OCI-LY7 (cell line): ENCODE measurements at regions not wholly inside any gene's neighbourhood (a gene's known extent, or its start where the extent isn't known, plus 50 kb on each side); places are given as distances from the start of the nearest gene placed in this dataset.

Source experiments
- BruUV-seq: library from RNA; stranded (reverse); fragments of 400-500 nt; replicated peaks from 2 replicates; lab custom pipeline; 2021; lab: Mats Ljungman, UMichigan
- CTCF ChIA-PET: fragments of 300-600 bp; sonication (Branson Sonifier 250); formaldehyde crosslinking; loops from one replicate; lab custom pipeline; 2022; ENCODE audit warnings: antibody characterized with exemption; ENCODE audit not compliant: unreplicated experiment; lab: Charles Lee
- POLR2A ChIA-PET: fragments of 300-600 bp; sonication (Branson Sonifier 250); formaldehyde crosslinking; loops from one replicate; lab custom pipeline; 2022; ENCODE audit warnings: antibody characterized with exemption; lab: Charles Lee
- DNase-seq: peaks from one replicate; pipeline ENCODE4 v3.0.0-alpha.2; 2015; ENCODE audit warnings: low spot score
- H2AFZ ChIP-seq: fragments of 200-600 bp; sonication (generic), shearing (Covaris generic); 2 replicates; pipeline ENCODE4 v1.6.1; 2014; ENCODE audit warnings: mild to moderate bottlenecking, antibody characterized with exemption, low read length, moderate library complexity
- H3K27ac ChIP-seq: fragments of 200-600 bp; sonication (generic); 2 replicates; pipeline ENCODE4 v1.5.1; 2014; ENCODE audit warnings: mixed run types, low read depth, mild to moderate bottlenecking, moderate library complexity, low read length, inconsistent platforms; ENCODE audit not compliant: poor library complexity, severe bottlenecking
- H3K36me3 ChIP-seq: fragments of 200-600 bp; sonication (generic); 2 replicates; pipeline ENCODE4 v1.6.1; 2014; ENCODE audit warnings: mild to moderate bottlenecking, antibody characterized with exemption, low read length, moderate library complexity, mixed read lengths; ENCODE audit not compliant: insufficient read depth
- H3K4me1 ChIP-seq: fragments of 200-600 bp; sonication (generic); 2 replicates; pipeline ENCODE4 v1.5.1; 2014; ENCODE audit warnings: mild to moderate bottlenecking, low read length; ENCODE audit not compliant: insufficient read depth, poor library complexity, severe bottlenecking
- H3K4me2 ChIP-seq: fragments of 200-600 bp; sonication (generic); 2 replicates; pipeline ENCODE4 v1.6.1; 2014; ENCODE audit warnings: mild to moderate bottlenecking, low read length
- H3K4me3 ChIP-seq: fragments of 200-600 bp; sonication (generic); 2 replicates; pipeline ENCODE4 v1.5.1; 2014; ENCODE audit warnings: mild to moderate bottlenecking, low read depth, low read length; ENCODE audit not compliant: poor library complexity, severe bottlenecking
- H3K79me2 ChIP-seq: fragments of 200-600 bp; sonication (generic); 2 replicates; pipeline ENCODE4 v1.6.1; 2016; ENCODE audit warnings: low read depth, mild to moderate bottlenecking, low read length, moderate library complexity, mixed read lengths; ENCODE audit not compliant: insufficient read depth
- H3K9me2 ChIP-seq: fragments of 200-600 bp; sonication (generic); 2 replicates; pipeline ENCODE4 v1.6.1; 2016; ENCODE audit warnings: mild to moderate bottlenecking, low read length, mixed read lengths; ENCODE audit not compliant: insufficient read depth
- H3K9me3 ChIP-seq: fragments of 200-600 bp; sonication (generic); 2 replicates; pipeline ENCODE4 v1.6.1; 2014; ENCODE audit warnings: mild to moderate bottlenecking, mixed run types, low read length, mixed read lengths
- H4K20me1 ChIP-seq: fragments of 200-600 bp; sonication (generic); 2 replicates; pipeline ENCODE4 v1.6.1; 2014; ENCODE audit warnings: mild to moderate bottlenecking, antibody characterized with exemption, low read length, moderate library complexity, mixed read lengths; ENCODE audit not compliant: insufficient read depth
- CTCF ChIP-seq: fragments of 200-600 bp; sonication (generic); conservative IDR thresholded peaks from 2 replicates; pipeline ENCODE4 v1.5.1; 2014; ENCODE audit warnings: mild to moderate bottlenecking, antibody characterized with exemption, low read length, moderate library complexity, mixed read lengths
- EZH2phosphoT487 ChIP-seq: fragments of 200-600 bp; sonication (generic); IDR thresholded peaks from 2 replicates; pipeline ENCODE4 v1.6.1; 2018; ENCODE audit warnings: low read depth, borderline replicate concordance, mild to moderate bottlenecking, mixed run types, antibody characterized with exemption, low read length, moderate library complexity, mixed read lengths
- intact Hi-C: fragments of 100-400 bp; cut with micrococcal nuclease; formaldehyde crosslinking; loops from one replicate; pipeline ENCODE4 v1.10.0; 2022; ENCODE audit not compliant: unreplicated experiment

DNA sequence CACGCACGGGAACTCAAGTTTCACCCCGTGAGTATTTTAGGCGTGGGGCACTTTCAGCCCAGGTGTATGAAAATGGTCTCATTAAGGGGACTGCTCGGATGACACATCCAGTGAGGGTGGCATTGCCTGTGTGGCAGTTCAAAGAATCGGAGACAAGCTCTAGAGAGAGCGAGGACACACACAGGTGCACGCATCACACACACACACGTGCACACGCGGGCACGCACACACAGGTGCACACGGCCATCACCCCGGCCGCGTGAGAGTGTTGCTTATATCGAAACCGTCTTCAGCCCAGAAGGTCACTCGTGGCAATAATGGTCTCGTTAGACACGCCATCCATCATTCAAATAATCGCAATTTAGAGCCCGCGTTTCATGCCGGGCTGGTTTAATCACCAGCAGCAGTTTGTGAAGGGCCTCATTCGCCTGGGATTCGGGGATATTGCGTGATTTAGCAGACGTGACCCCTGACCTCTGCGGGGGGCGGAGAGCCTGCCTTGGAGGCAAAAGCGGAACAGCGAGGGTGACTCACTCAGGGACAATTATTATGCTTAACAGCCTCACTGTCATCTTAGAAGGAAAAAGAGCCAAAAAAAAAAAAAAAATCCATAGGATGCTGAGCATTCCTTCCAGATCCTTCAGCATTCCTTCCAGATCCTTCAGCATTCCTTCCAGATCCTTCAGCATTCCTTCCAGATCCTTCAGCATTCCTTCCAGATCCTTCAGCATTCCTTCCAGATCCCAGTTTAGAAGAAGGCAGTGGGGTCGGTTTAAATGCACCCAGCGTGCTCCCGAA lies 89.4 kb upstream of the PPP2R3B start:
- no peak overlapping the region for H3K4me2 ChIP-seq
- CTCF ChIA-PET, result no interaction called here
- no TSS peak for BruUV-seq

GRCh38 chrX:476724-477075 lies 90.0 kb upstream of the PPP2R3B start:
- H3K9me3 ChIP-seq, result no peaks in the 10 kb centered on the region
- no peak overlapping the region for H3K4me3 ChIP-seq
- no peaks in the 10 kb centered on the region for H3K79me2 ChIP-seq
- H2AFZ ChIP-seq, result no peak overlapping the region
- no peak overlapping the region for H3K27ac ChIP-seq
- no peaks in the 10 kb centered on the region for H3K4me1 ChIP-seq
- H4K20me1 ChIP-seq, result no peaks in the 10 kb centered on the region
- intact Hi-C loops, result no loop called here
- no peak overlapping the region for H3K4me2 ChIP-seq
- no peaks in the 10 kb centered on the region for H3K36me3 ChIP-seq
- H3K9me2 ChIP-seq, result no peaks in the 10 kb centered on the region
- CTCF ChIA-PET, result no interaction called here
- DNase-seq, result no peak
- POLR2A ChIA-PET, result no interaction called here
- BruUV-seq, result no TSS peak
- TF ChIP-seq EZH2phosphoT487, result no peak

More for the DNA sequence above, 89.4 kb upstream of the PPP2R3B start:
- POLR2A ChIA-PET, result no interaction called here
- Histone ChIP-seq H4K20me1 (no peaks in the 10 kb centered on the region), H3K4me3 (no peak overlapping the region), H3K9me2 (no peaks in the 10 kb centered on the region), H3K36me3 (no peaks in the 10 kb centered on the region), H3K79me2 (no peaks in the 10 kb centered on the region), H3K4me1 (no peaks in the 10 kb centered on the region), H3K27ac (no peak overlapping the region), H3K9me3 (no peaks in the 10 kb centered on the region), H2AFZ (no peak overlapping the region)
- no peak for DNase-seq
- intact Hi-C loops, result no loop called here
- TF ChIP-seq EZH2phosphoT487, result no peak
- TF ChIP-seq CTCF, result no peak

DNA sequence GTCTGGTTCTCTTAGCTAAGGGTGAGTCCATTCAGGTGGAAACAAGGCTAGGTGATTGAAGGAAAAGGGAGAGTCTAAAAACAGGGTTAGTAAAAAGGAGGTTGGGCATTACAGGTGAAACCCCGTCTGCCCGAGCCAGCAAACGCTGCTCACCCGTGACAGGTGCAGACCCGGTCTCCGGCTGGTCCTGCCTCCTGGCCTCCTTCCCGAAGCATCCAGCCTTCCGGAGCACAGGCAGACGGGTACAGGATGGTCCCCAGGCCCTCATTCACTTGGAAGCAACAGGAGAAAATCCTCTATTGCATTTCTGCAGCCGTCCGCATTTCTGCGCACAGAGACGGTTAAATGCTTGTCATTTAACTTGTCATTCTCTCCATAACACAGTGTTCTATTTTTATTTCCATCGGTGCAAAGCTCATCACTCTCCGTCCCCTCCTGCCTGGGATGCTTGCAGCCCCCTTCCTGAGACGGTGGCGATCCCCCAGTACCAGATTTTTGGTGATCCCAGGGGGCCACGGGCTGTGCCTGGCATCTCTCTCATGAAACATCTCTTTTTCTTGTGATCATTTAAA lies 90.8 kb upstream of the PPP2R3B start:
- intact Hi-C loops, result no loop called here
- H4K20me1 ChIP-seq, result no peaks in the 10 kb centered on the region
- no peak overlapping the region for H3K4me2 ChIP-seq
- TF ChIP-seq EZH2phosphoT487, result no peak
- no peak for TF ChIP-seq CTCF
- no peak for DNase-seq
- H3K36me3 ChIP-seq, result no peaks in the 10 kb centered on the region
- POLR2A ChIA-PET, result no interaction called here
- no peak overlapping the region for H3K4me3 ChIP-seq
- H3K4me1 ChIP-seq, result no peaks in the 10 kb centered on the region
- H3K9me2 ChIP-seq, result no peaks in the 10 kb centered on the region
- no peak overlapping the region for H3K27ac ChIP-seq
- no peak overlapping the region for H2AFZ ChIP-seq
- CTCF ChIA-PET, result no interaction called here
- BruUV-seq, result no TSS peak
- no peaks in the 10 kb centered on the region for H3K79me2 ChIP-seq
- H3K9me3 ChIP-seq, result no peaks in the 10 kb centered on the region
